Calu3 (cell line): ENCODE measurements at regions not wholly inside any gene's neighbourhood (a gene's known extent, or its start where the extent isn't known, plus 50 kb on each side); places are given as distances from the start of the nearest gene placed in this dataset.

Experiments
- BruUV-seq: library from RNA; stranded (reverse); fragments of 400-500 nt; replicated peaks from 2 replicates; lab custom pipeline; 2021; lab: Mats Ljungman, UMichigan
- CTCF ChIA-PET: fragments of 300-600 bp; sonication (Branson Sonifier 250); formaldehyde crosslinking; loops from one replicate; lab custom pipeline; 2022; ENCODE audit warnings: antibody characterized with exemption; lab: Charles Lee
- DNase-seq: peaks from one replicate; pipeline ENCODE4 v3.0.0; 2022
- H3K27ac Mint-ChIP-seq: one replicate; pipeline ENCODE4 v1.8.0; 2022; ENCODE audit warnings: mixed read lengths; ENCODE audit not compliant: unreplicated experiment
- H3K27me3 Mint-ChIP-seq: one replicate; pipeline ENCODE4 v1.8.0; 2022; ENCODE audit warnings: mixed read lengths; ENCODE audit not compliant: unreplicated experiment
- H3K36me3 Mint-ChIP-seq: one replicate; pipeline ENCODE4 v1.8.0; 2022; ENCODE audit warnings: mild to moderate bottlenecking, moderate library complexity, mixed read lengths; ENCODE audit not compliant: insufficient read depth, unreplicated experiment
- H3K4me1 Mint-ChIP-seq: one replicate; pipeline ENCODE4 v1.8.0; 2022; ENCODE audit warnings: mild to moderate bottlenecking, low read depth, mixed read lengths; ENCODE audit not compliant: unreplicated experiment
- H3K4me3 Mint-ChIP-seq: one replicate; pipeline ENCODE4 v1.8.0; 2022; ENCODE audit warnings: mild to moderate bottlenecking, low read depth, moderate library complexity, mixed read lengths; ENCODE audit not compliant: unreplicated experiment
- H3K9me3 Mint-ChIP-seq: one replicate; pipeline ENCODE4 v1.8.0; 2022; ENCODE audit warnings: low read depth, mixed read lengths; ENCODE audit not compliant: unreplicated experiment
- intact Hi-C: fragments of 100-400 bp; cut with micrococcal nuclease; formaldehyde crosslinking; loops from one replicate; pipeline ENCODE4 v1.10.0; 2022; ENCODE audit not compliant: unreplicated experiment
- TF ChIP-seq, protein P1 (sequence below): fragments of 200-600 bp; IDR thresholded peaks from one replicate; pipeline ENCODE4 v1.8.0; 2022; ENCODE audit warnings: antibody characterized with exemption; ENCODE audit not compliant: unreplicated experiment

GRCh38 chr4:22030307-22030706, 81.7 kb upstream of the KCNIP4 start:
- Mint-ChIP-seq H3K9me3 (no peaks in the 10 kb centered on the region), H3K36me3 (no peaks in the 10 kb centered on the region), H3K4me1 (no peaks in the 10 kb centered on the region), H3K27ac (no peak overlapping the region), H3K27me3 (no peaks in the 10 kb centered on the region), H3K4me3 (no peak overlapping the region)
- TF ChIP-seq, protein P1, sequence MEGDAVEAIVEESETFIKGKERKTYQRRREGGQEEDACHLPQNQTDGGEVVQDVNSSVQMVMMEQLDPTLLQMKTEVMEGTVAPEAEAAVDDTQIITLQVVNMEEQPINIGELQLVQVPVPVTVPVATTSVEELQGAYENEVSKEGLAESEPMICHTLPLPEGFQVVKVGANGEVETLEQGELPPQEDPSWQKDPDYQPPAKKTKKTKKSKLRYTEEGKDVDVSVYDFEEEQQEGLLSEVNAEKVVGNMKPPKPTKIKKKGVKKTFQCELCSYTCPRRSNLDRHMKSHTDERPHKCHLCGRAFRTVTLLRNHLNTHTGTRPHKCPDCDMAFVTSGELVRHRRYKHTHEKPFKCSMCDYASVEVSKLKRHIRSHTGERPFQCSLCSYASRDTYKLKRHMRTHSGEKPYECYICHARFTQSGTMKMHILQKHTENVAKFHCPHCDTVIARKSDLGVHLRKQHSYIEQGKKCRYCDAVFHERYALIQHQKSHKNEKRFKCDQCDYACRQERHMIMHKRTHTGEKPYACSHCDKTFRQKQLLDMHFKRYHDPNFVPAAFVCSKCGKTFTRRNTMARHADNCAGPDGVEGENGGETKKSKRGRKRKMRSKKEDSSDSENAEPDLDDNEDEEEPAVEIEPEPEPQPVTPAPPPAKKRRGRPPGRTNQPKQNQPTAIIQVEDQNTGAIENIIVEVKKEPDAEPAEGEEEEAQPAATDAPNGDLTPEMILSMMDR: no peak
- intact Hi-C loops: no loop called here
- CTCF ChIA-PET: no interaction called here
- BruUV-seq: no TSS peak
- DNase-seq: no peak

- DNase-seq: peak; percentile 6
- Mint-ChIP-seq H3K4me1 (no peaks in the 10 kb centered on the region), H3K27ac (no peak overlapping the region), H3K4me3 (no peak overlapping the region), H3K27me3 (no peaks in the 10 kb centered on the region), H3K9me3 (peaks cover 2% of the 10 kb centered on the region), H3K36me3 (no peaks in the 10 kb centered on the region)
- TF ChIP-seq, protein P1: no peak
- intact Hi-C loops: no loop called here
- no TSS peak for BruUV-seq
- CTCF ChIA-PET: no interaction called here
Observed at GRCh38 chr4:22029803-22030202, 81.2 kb upstream of the KCNIP4 start.

DNA sequence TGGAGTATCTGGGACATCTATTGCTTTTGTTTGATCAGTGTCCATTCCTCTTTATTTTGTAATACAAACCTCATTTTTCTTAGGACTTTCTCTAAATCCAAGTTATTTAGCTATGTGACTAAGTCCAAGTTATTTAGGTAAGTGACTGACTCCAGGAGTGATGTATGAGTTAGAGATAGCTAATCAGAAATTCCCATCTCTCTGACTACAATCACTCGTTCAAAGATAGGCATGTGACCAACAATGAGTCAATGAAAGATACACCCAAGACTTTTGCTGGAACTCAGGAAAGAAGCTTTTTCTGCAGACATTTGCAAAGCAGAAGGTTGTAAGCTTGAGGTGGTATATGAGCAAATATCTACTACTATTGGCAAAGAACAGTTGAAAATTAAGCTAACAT, 72.5 kb upstream of the KCNIP4 start:
- H3K9me3 Mint-ChIP-seq: peaks cover 2% of the 10 kb centered on the region
- TF ChIP-seq, protein P1: no peak
- no peaks in the 10 kb centered on the region for H3K27me3 Mint-ChIP-seq
- CTCF ChIA-PET: no interaction called here
- no peak overlapping the region for H3K4me3 Mint-ChIP-seq
- no peak overlapping the region for H3K27ac Mint-ChIP-seq
- no peaks in the 10 kb centered on the region for H3K4me1 Mint-ChIP-seq
- no peaks in the 10 kb centered on the region for H3K36me3 Mint-ChIP-seq
- BruUV-seq: no TSS peak
- intact Hi-C loops: no loop called here
- DNase-seq: no peak

DNA sequence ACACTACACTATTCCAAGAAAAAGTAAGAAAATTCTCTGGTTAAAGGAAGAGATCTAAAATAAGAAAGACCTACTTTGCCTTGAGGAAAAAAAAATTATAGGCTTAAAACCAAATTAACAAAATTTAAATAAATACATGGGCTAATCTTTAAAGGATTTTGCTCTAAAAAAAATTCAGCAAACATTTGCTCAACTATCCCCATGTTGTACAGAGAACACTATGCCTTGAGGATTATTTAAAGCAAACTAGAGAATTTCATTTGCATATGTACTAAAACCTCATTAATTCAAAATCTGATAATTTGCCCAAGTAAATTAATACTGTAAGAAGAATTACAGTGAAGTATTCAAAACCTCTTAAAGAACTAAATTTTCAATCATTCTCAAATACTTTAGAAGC, 71.6 kb upstream of the KCNIP4 start:
- no peaks in the 10 kb centered on the region for H3K27me3 Mint-ChIP-seq
- no peak overlapping the region for H3K27ac Mint-ChIP-seq
- TF ChIP-seq, protein P1: no peak
- no peaks in the 10 kb centered on the region for H3K4me1 Mint-ChIP-seq
- no peaks in the 10 kb centered on the region for H3K36me3 Mint-ChIP-seq
- H3K4me3 Mint-ChIP-seq: no peak overlapping the region
- peaks cover 2% of the 10 kb centered on the region for H3K9me3 Mint-ChIP-seq
- CTCF ChIA-PET: no interaction called here
- no peak for DNase-seq
- intact Hi-C loops: no loop called here
- no TSS peak for BruUV-seq
